Sigmoid colon (tissue), 6 donors: ENCODE measurements at regions not wholly inside any gene's neighbourhood (a gene's known extent, or its start where the extent isn't known, plus 50 kb on each side); places are given as distances from the start of the nearest gene placed in this dataset.

Source experiments
- DNase-seq: peaks from one replicate; pipeline ENCODE4 v3.0.0-alpha.2; 2019
- H3K27ac ChIP-seq, 4 donors: fragments of 200-600 bp; sonication (generic); one replicate each; pipeline ENCODE4 v1.5.1; 2016 to 2019; ENCODE audit warnings: mild to moderate bottlenecking in 1 of 4
- H3K27me3 ChIP-seq, 3 donors: fragments of 200-600 bp; sonication (generic); one replicate each; pipeline ENCODE4 v1.5.1; 2019; ENCODE audit warnings: mild to moderate bottlenecking in 1 of 3
- H3K36me3 ChIP-seq, 4 donors: fragments of 200-600 bp; sonication (generic); one replicate each; pipeline ENCODE4 v1.5.1; 2016 to 2019
- H3K4me1 ChIP-seq, 4 donors: fragments of 200-600 bp; sonication (generic); one replicate each; pipeline ENCODE4 v1.5.1; 2017 to 2019
- H3K4me3 ChIP-seq, 4 donors: fragments of 200-600 bp; sonication (generic); one replicate each; pipeline ENCODE4 v1.5.1; 2017 to 2019; ENCODE audit warnings: mild to moderate bottlenecking in 2 of 4, moderate library complexity in 1 of 4
- H3K9me3 ChIP-seq, 4 donors: fragments of 200-600 bp in 3 of 4; sonication (generic) in 3 of 4; one replicate each; pipeline versions ENCODE4 v1.5.1 to v1.6.1; 2013 to 2019
- EP300 ChIP-seq, 4 donors: sonication (generic); formaldehyde crosslinking; IDR thresholded peaks; one replicate each; pipeline ENCODE4 v1.6.1; 2017; ENCODE audit warnings: antibody characterized with exemption in 4 of 4
- POLR2A ChIP-seq, 2 donors: fragments of 450-650 bp; IDR thresholded peaks; one replicate each; pipeline ENCODE4 v1.6.1; 2016; ENCODE audit warnings: antibody characterized with exemption in 2 of 2, mild to moderate bottlenecking in 2 of 2, moderate library complexity in 2 of 2
- POLR2AphosphoS5 ChIP-seq, 4 donors: sonication (generic); formaldehyde crosslinking; IDR thresholded peaks; one replicate each; pipeline ENCODE4 v1.6.1; 2017; ENCODE audit warnings: antibody characterized with exemption in 4 of 4
- WGBS, 2 donors: extraction: QIAGEN DNeasy Blood & Tissue Kit; methylation state at CpG; one replicate each; pipeline ENCODE4 v1.1.7; 2013; 5-methylcytosine and 5-hydroxymethylcytosine counted together
- intact Hi-C: fragments of 100-400 bp; cut with DNase I; formaldehyde crosslinking; loops from one replicate; pipeline ENCODE4 v1.15.1; 2023
- TF ChIP-seq, protein P1 (sequence below), 4 experiments: fragments of 450-650 bp in 3 of 4; fragments of 200-600 bp in 1 of 4; IDR thresholded peaks; one replicate each; pipeline ENCODE4 v1.5.1; 2016 to 2019; ENCODE audit warnings: antibody characterized with exemption in 4 of 4, mild to moderate bottlenecking in 3 of 4, moderate library complexity in 2 of 4
- donor health status: healthy with polysubstance abuse.
- donor health status: healthy.

DNA sequence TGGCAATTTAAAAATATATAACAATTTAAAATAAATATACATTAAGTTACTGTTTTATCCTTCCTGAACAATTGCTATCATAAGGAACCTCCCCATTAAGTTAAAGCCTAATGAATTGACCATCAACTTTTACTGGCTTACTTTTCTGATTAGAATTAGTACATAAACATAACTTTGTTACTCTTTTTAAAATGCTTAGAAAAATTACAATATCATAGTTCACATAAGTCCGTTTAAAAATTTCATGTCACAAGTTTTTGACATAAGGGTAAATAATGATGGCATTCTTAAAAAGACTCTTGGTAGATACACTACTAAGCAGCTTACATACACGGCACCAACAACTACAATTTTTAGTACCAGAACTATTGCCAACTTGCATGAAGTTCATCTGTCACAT lies 1308.6 kb downstream of the FSCB start:
- Histone ChIP-seq H3K4me1 (no peaks in the 10 kb centered on the region), H3K36me3 (no peaks in the 10 kb centered on the region), H3K9me3 (no peaks in the 10 kb centered on the region), H3K4me3 (no peak overlapping the region), H3K27me3 (no peaks in the 10 kb centered on the region), H3K27ac (no peak overlapping the region)
- DNase-seq = no peak
- intact Hi-C loops = no loop called here
- TF ChIP-seq POLR2A (IDR thresholded peaks at IDR 0.05) (no peak), EP300 (IDR thresholded peaks at IDR 0.05) (no peak), POLR2AphosphoS5 (IDR thresholded peaks at IDR 0.05) (no peak)
- TF ChIP-seq, protein P1, sequence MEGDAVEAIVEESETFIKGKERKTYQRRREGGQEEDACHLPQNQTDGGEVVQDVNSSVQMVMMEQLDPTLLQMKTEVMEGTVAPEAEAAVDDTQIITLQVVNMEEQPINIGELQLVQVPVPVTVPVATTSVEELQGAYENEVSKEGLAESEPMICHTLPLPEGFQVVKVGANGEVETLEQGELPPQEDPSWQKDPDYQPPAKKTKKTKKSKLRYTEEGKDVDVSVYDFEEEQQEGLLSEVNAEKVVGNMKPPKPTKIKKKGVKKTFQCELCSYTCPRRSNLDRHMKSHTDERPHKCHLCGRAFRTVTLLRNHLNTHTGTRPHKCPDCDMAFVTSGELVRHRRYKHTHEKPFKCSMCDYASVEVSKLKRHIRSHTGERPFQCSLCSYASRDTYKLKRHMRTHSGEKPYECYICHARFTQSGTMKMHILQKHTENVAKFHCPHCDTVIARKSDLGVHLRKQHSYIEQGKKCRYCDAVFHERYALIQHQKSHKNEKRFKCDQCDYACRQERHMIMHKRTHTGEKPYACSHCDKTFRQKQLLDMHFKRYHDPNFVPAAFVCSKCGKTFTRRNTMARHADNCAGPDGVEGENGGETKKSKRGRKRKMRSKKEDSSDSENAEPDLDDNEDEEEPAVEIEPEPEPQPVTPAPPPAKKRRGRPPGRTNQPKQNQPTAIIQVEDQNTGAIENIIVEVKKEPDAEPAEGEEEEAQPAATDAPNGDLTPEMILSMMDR (IDR thresholded peaks at IDR 0.05) = no peak
- 85% methylated on average over 2 of the region's 2 CpGs for WGBS, 2 donors

DNA sequence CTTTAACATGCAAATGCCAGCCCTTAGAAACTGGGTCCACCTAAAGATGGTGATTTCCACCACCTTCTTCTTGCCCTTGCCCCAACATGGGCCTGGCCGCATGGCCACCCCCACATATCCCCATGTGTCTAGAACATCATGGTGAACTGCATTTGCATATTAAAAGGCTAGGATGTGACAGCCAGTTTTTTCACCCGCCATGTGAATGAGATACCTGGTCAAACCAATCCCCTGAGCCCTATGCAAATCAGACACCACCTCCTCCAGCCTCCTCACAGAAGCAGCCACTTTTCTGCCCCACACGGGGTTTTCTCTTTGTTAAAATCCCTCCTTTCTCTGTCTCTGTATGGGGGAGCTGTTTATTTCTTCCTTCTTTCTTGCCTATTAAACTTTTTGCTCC lies 1322.5 kb downstream of the FSCB start:
- Histone ChIP-seq H3K36me3 (no peaks in the 10 kb centered on the region), H3K4me3 (no peak overlapping the region), H3K9me3 (no peaks in the 10 kb centered on the region), H3K27me3 (no peaks in the 10 kb centered on the region), H3K4me1 (no peaks in the 10 kb centered on the region), H3K27ac (no peak overlapping the region)
- intact Hi-C loops = no loop called here
- 84 to 89% methylated on average over 3 of the region's 3 CpGs for WGBS, 2 donors
- TF ChIP-seq, protein P1 (IDR thresholded peaks at IDR 0.05) = no peak
- TF ChIP-seq POLR2A (IDR thresholded peaks at IDR 0.05) (no peak), EP300 (IDR thresholded peaks at IDR 0.05) (no peak), POLR2AphosphoS5 (IDR thresholded peaks at IDR 0.05) (no peak)
- no peak for DNase-seq

DNA sequence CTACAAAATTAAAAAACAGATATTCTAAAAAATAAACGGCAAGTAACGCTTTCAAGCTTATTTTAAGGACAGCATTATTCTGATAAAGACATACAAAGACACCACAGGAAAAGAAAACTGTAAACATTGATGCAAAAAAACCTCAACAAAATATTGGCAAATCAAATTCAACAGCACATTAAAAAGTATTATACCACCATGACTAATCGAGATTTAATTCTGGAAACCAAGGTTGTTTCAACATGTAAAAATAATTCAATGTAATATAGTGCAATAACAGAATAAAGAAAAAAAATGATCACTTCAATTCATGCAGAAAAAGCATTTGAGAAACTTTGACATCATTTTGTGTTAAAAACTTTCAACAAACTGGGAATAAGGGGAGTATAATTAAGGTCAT lies 1323.2 kb downstream of the FSCB start:
- no peaks in the 10 kb centered on the region for H3K9me3 ChIP-seq
- 85 to 88% methylated on average over 3 of the region's 3 CpGs for WGBS, 2 donors
- no peak for DNase-seq
- intact Hi-C loops = no loop called here
- H3K36me3 ChIP-seq = no peaks in the 10 kb centered on the region
- H3K4me1 ChIP-seq = no peaks in the 10 kb centered on the region
- H3K27me3 ChIP-seq = no peaks in the 10 kb centered on the region
- no peak for TF ChIP-seq POLR2AphosphoS5 (IDR thresholded peaks at IDR 0.05)
- TF ChIP-seq POLR2A (IDR thresholded peaks at IDR 0.05) = no peak
- TF ChIP-seq, protein P1 (IDR thresholded peaks at IDR 0.05) = no peak
- no peak for TF ChIP-seq EP300 (IDR thresholded peaks at IDR 0.05)
- no peak overlapping the region for H3K4me3 ChIP-seq
- H3K27ac ChIP-seq = no peak overlapping the region

DNA sequence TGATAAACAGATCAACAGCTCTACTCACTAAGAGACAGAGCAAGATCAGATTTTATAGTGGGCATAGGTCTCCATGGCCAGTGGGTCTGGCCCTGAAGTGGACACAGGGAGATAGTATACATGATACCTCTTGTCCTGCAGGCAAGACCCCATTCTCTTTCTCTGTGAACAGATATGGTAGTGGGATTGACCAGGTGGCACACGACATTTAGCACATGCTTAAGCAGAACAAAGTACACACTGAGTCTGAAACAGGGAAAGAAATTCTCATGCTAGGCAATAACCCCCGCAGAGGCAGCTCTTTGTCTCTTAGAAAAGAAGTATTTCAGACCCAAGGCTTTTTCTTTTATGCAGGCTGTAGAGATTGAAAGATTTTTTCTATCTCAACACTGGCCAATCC lies 1331.2 kb downstream of the FSCB start:
- H3K36me3 ChIP-seq = no peaks in the 10 kb centered on the region
- no peaks in the 10 kb centered on the region for H3K9me3 ChIP-seq
- peaks cover 0 to 7% (median 0%) of the 10 kb centered on the region in 4 donors for H3K4me1 ChIP-seq
- no peaks in the 10 kb centered on the region for H3K27me3 ChIP-seq
- no peak for DNase-seq
- WGBS, 2 donors = 84% methylated on average over 2 of the region's 2 CpGs
- TF ChIP-seq POLR2AphosphoS5 (IDR thresholded peaks at IDR 0.05) (no peak), POLR2A (IDR thresholded peaks at IDR 0.05) (no peak), EP300 (IDR thresholded peaks at IDR 0.05) (no peak)
- TF ChIP-seq, protein P1 (IDR thresholded peaks at IDR 0.05) = no peak
- intact Hi-C loops = no loop called here
- H3K4me3 ChIP-seq = no peak overlapping the region
- no peak overlapping the region for H3K27ac ChIP-seq

DNA sequence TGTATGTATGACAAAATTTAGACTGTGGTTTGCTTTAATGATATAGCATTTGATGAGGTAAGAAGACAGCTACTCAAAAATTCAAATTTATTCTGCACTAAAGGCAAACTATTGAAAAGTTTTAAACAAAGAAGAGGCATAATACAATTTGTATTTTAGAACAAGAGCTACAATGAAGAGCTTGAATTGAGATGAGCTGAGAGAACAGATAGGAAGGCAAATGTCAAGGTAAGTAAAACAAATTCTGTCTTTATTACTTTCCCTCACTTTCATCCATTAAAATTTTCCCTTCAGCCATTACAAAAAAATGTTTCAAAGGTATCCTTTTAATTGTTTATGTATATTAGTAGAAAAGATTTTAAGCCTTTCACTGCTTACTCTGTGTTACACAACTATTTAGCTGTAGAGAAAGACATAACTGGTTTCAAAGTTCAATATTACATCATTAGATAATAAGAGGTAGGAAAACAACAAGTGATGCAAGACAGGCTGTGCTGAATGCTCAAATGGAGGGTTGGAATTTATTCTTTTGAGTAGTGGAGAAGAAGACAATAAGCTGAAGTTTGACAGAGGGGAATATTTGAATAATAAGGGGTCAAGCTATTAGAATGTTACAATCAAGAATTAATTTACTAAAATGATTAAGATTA lies 1334.1 kb downstream of the FSCB start:
- DNase-seq = no peak
- no peak overlapping the region for H3K4me3 ChIP-seq
- H3K27me3 ChIP-seq = no peaks in the 10 kb centered on the region
- TF ChIP-seq, protein P1 (IDR thresholded peaks at IDR 0.05) = no peak
- no peak for TF ChIP-seq EP300 (IDR thresholded peaks at IDR 0.05)
- TF ChIP-seq POLR2A (IDR thresholded peaks at IDR 0.05) = no peak
- no peak for TF ChIP-seq POLR2AphosphoS5 (IDR thresholded peaks at IDR 0.05)
- H3K27ac ChIP-seq = no peak overlapping the region
- no peaks in the 10 kb centered on the region for H3K9me3 ChIP-seq
- no peaks in the 10 kb centered on the region for H3K36me3 ChIP-seq
- peaks cover 0 to 7% (median 0%) of the 10 kb centered on the region in 4 donors for H3K4me1 ChIP-seq
- intact Hi-C loops = no loop called here
